Right lobe of liver (tissue), 6 donors: ENCODE measurements at regions not wholly inside any gene's neighbourhood (a gene's known extent, or its start where the extent isn't known, plus 50 kb on each side); places are given as distances from the start of the nearest gene placed in this dataset.

ENCODE experiments used
- ATAC-seq, 4 donors: fragments of 200-7000 bp; cut with Tn5 transposase; one replicate each; pipeline ENCODE4 v1.9.1; 2020; ENCODE audit warnings: mild to moderate bottlenecking in 4 of 4, moderate library complexity in 4 of 4
- DNase-seq, 3 donors: peaks; one replicate each; pipeline ENCODE4 v3.0.0-alpha.2; 2020
- H3K27ac ChIP-seq, 3 donors: fragments of 200-600 bp; one replicate each; pipeline ENCODE4 v1.8.0; 2022
- H3K27me3 ChIP-seq, 2 donors: fragments of 200-600 bp; one replicate each; pipeline ENCODE4 v1.8.0; 2022
- H3K36me3 ChIP-seq, 4 donors: fragments of 200-600 bp; sonication (generic) in 1 of 4; one replicate each; pipeline versions ENCODE4 v1.5.1 to v1.8.0; 2017 to 2022; ENCODE audit warnings: control low read depth in 1 of 4
- H3K4me1 ChIP-seq, 4 donors: fragments of 200-600 bp; sonication (generic) in 1 of 4; one replicate each; pipeline versions ENCODE4 v1.5.1 to v1.8.0; 2017 to 2022; ENCODE audit warnings: control low read depth in 1 of 4
- H3K4me3 ChIP-seq, 3 donors: fragments of 200-600 bp; one replicate each; pipeline ENCODE4 v1.8.0; 2022
- H3K9me3 ChIP-seq, 4 donors: fragments of 200-600 bp; sonication (generic) in 1 of 4; one replicate each; pipeline versions ENCODE4 v1.5.1 to v1.8.0; 2017 to 2022; ENCODE audit warnings: control low read depth in 1 of 4
- POLR2A ChIP-seq: fragments of 450-650 bp; IDR thresholded peaks from one replicate; pipeline ENCODE4 v1.6.1; 2017; ENCODE audit warnings: antibody characterized with exemption, mild to moderate bottlenecking
- WGBS: methylation state at CpG from one replicate; pipeline ENCODE4 v1.1.6; 2018; ENCODE audit warnings: low coverage, low lambda C conversion rate; ENCODE audit not compliant: insufficient coverage; ENCODE audit errors: missing lambda C conversion rate; 5-methylcytosine and 5-hydroxymethylcytosine counted together
- intact Hi-C, 2 donors: fragments of 100-400 bp; cut with DNase I; formaldehyde crosslinking; loops; one replicate each; pipeline versions ENCODE4 v1.11.2 to v1.14.1; 2022
- TF ChIP-seq, protein P1 (sequence below), 4 donors: fragments of 200-600 bp in 3 of 4; fragments of 450-650 bp in 1 of 4; IDR thresholded peaks; one replicate each; pipeline versions ENCODE4 v1.5.1 to v1.8.0; 2016 to 2022; ENCODE audit warnings: antibody characterized with exemption in 4 of 4, mild to moderate bottlenecking in 2 of 4
- donor health status: DM: no; HTN: yes; CAD: no.
- donor health status: DM: no; HTN: no; CAD: no.
- donor health status: DM: no; HTN: no; CAD: no.
- donor health status: DM: no; HTN: yes; CAD: no.
- donor health status: DM: no; HTN: yes; CAD: no.

DNA sequence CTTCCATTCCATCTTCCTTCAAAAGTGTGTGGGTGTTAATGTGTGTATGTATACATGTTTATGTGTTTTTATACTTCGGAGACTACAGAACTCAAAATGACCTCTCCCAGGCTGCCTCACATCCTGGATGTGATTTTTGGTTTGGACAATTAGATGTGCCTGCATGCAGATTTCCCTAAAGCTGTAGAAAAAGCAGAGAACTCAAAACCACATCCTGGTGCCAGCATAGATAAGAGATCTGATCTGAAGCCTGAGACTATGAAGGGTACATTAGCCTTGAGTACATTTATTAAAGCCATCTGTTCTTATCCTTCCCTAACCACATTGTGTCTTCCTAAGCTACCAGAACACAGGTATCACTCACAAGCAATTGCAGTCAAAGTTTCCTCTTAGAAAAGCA lies 319.4 kb upstream of the RASGRP1 start:
- intact Hi-C loops = no loop called here
- no peaks in the 10 kb centered on the region for H3K27me3 ChIP-seq
- ATAC-seq = no peak
- H3K4me3 ChIP-seq = no peak overlapping the region
- H3K4me1 ChIP-seq = peaks cover 0 to 11% (median 3%) of the 10 kb centered on the region in 4 donors
- H3K27ac ChIP-seq = no peak overlapping the region
- H3K9me3 ChIP-seq = no peaks in the 10 kb centered on the region
- DNase-seq = no peak
- TF ChIP-seq, protein P1, sequence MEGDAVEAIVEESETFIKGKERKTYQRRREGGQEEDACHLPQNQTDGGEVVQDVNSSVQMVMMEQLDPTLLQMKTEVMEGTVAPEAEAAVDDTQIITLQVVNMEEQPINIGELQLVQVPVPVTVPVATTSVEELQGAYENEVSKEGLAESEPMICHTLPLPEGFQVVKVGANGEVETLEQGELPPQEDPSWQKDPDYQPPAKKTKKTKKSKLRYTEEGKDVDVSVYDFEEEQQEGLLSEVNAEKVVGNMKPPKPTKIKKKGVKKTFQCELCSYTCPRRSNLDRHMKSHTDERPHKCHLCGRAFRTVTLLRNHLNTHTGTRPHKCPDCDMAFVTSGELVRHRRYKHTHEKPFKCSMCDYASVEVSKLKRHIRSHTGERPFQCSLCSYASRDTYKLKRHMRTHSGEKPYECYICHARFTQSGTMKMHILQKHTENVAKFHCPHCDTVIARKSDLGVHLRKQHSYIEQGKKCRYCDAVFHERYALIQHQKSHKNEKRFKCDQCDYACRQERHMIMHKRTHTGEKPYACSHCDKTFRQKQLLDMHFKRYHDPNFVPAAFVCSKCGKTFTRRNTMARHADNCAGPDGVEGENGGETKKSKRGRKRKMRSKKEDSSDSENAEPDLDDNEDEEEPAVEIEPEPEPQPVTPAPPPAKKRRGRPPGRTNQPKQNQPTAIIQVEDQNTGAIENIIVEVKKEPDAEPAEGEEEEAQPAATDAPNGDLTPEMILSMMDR (IDR thresholded peaks at IDR 0.05) = no peak
- TF ChIP-seq POLR2A = no peak
- H3K36me3 ChIP-seq = no peaks in the 10 kb centered on the region
- 14% methylated on average over 1 of the region's 1 CpG for WGBS

DNA sequence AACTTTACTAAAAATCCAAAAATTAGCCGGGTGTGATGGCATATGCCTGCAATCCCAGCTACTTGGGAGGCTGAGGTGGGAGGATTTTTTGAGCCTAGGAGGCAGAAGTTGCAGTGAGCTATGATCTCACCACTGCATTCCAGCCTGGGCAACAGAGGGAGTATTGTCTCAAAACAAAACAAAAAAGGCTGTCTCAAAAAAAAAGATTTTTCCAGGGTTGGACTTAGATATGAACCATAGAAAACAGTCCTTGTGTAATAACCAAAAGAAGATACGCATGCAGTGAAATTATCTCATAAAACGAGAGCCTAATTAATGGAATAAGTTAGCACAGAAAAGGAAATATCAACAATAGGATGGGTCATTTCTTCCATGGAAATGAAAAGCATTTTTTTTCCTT lies 320.4 kb upstream of the RASGRP1 start:
- H3K4me3 ChIP-seq = no peak overlapping the region
- no peaks in the 10 kb centered on the region for H3K9me3 ChIP-seq
- H3K27ac ChIP-seq = no peak overlapping the region
- TF ChIP-seq, protein P1 (IDR thresholded peaks at IDR 0.05) = no peak
- TF ChIP-seq POLR2A = no peak
- intact Hi-C loops = no loop called here
- no peak for ATAC-seq
- WGBS = 57% methylated on average over 3 of the region's 3 CpGs
- DNase-seq = no peak
- H3K4me1 ChIP-seq = peaks cover 0 to 2% (median under 1%) of the 10 kb centered on the region in 4 donors
- no peaks in the 10 kb centered on the region for H3K27me3 ChIP-seq
- H3K36me3 ChIP-seq = no peaks in the 10 kb centered on the region

DNA sequence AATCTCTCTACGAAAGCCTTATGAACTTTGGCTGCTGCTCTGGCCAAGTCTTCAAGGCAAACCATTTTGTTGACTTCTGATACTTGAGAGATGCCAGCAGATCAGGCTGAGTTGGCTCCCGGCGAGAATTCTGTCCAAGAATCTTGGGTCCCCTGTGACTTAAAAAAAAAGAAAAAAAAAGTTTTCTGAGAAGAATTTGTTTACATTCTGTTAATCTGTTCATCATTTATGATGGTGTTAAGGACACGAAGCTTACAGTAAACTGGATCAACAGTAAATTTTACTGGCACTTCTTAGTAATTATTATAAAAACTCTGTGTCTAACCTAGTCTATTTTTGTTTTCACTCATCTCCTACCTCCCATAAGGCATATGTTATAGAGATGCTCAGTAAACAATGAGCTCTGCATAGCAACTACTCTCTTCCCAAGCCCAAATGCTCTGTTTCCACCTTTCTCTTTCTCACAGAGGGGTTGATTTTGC lies 320.9 kb upstream of the RASGRP1 start:
- DNase-seq = no peak
- no peak for ATAC-seq
- no peaks in the 10 kb centered on the region for H3K27me3 ChIP-seq
- H3K4me1 ChIP-seq = peaks cover 0 to 2% (median 0%) of the 10 kb centered on the region in 4 donors
- H3K27ac ChIP-seq = no peak overlapping the region
- WGBS = 29% methylated on average over 4 of the region's 4 CpGs
- no peak for TF ChIP-seq POLR2A
- TF ChIP-seq, protein P1 (IDR thresholded peaks at IDR 0.05) = no peak
- no peaks in the 10 kb centered on the region for H3K36me3 ChIP-seq
- H3K9me3 ChIP-seq = no peaks in the 10 kb centered on the region
- intact Hi-C loops = no loop called here
- H3K4me3 ChIP-seq = no peak overlapping the region

DNA sequence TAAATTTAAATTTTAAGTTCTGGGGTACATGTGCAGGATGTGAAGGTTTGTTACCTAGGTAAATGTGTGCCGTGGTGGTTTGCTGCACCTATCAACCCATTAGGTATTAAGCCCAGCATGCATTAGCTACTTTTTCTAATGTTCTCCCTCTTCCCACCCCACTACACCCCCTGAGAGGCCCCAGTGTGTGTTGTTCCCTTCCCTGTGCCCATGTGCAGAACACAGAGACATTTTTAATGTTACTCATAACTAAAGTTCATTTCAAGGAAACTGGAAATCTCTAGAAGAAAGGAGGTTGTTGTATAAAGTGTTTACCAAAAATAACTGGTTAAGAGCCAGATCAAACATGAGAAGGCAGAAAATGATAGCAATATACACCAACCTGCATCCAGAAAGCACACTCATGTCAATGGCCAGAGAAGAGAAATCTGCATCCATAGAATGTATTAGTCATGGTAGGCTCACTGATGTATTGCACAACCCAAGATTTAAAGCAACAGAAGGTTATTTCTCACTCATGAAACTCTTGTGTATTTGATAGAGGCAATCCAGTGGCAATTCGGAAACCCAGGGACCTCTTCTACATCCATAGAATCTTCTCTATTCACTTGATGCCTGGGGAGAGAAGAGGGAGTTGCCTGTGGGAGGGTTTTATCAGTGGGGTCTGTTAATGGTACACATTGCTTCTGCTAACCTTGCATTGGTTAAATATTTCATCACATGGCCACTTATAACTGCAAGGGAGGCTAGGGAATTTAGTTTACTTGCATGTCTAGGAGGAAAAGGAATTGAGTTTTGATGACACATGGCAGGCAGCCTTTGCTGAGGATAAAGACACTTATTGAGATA lies 321.9 kb upstream of the RASGRP1 start:
- peaks cover 0 to 2% (median 0%) of the 10 kb centered on the region in 4 donors for H3K4me1 ChIP-seq
- H3K4me3 ChIP-seq = no peak overlapping the region
- ATAC-seq (no peak), DNase-seq (no peak)
- intact Hi-C loops = no loop called here
- H3K27me3 ChIP-seq = no peaks in the 10 kb centered on the region
- H3K9me3 ChIP-seq = no peaks in the 10 kb centered on the region
- H3K27ac ChIP-seq = no peak overlapping the region
- H3K36me3 ChIP-seq = no peaks in the 10 kb centered on the region
- no peak for TF ChIP-seq POLR2A
- TF ChIP-seq, protein P1 (IDR thresholded peaks at IDR 0.05) = no peak
- WGBS = 72% methylated on average over 2 of the region's 2 CpGs
